GM18508 (cell line): ENCODE measurements at regions not wholly inside any gene's neighbourhood (a gene's known extent, or its start where the extent isn't known, plus 50 kb on each side); places are given as distances from the start of the nearest gene placed in this dataset.
A peak's percentile ranks its signal among the peaks of the same experiment; 100 is the strongest.

Experiments
- ATAC-seq: cut with Tn5 transposase; IDR thresholded peaks from one replicate; pipeline ENCODE4 v1.9.1; 2021; ENCODE audit warnings: moderate number of reproducible peaks; ENCODE audit not compliant: insufficient read depth, unreplicated experiment

DNA sequence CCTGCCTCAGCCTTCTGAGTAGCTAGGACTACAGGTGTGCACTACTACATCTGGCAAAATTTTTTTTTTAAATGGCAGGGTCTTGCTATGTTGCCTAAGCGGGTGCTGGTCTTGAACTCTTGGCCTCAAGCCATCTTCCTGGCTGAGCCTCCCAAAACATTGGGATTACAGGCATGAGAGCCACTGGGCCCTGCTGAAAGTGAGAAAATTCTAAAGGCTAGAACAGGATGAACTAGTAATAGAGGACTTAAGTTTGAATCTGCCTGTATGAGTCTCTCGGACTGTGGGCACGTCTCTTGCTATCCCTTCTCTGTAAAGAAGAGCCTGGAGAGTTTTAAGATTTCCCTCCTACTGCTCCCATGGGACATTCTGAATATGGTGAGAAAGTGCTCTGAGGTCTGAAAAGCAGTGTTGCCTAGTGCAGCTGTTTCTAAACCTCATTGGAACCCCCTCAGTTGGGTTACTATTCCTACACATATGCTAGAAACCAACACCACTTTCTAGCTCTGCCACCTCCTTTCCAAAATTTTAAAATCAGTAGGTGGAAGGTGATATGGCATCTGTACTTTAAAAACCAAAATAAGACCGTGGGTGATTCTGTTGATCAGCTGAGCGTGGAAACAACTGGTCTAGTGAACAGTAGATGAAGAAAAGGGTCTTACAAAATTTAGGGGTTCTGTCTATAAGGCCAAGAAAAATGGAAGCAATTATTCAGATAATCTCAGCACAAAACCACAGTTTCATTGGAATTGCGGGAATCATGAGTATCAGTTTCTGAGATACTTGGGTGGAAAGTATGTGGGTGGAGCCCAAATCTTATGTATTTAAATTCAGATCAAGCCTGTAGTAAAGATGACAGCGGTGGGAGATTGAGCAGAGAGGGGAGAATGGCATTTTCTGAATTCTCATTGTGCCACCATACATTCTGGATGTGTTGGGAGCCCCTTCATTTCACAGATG, 259.8 kb upstream of the CXCR4 start:
- no peak for ATAC-seq

DNA sequence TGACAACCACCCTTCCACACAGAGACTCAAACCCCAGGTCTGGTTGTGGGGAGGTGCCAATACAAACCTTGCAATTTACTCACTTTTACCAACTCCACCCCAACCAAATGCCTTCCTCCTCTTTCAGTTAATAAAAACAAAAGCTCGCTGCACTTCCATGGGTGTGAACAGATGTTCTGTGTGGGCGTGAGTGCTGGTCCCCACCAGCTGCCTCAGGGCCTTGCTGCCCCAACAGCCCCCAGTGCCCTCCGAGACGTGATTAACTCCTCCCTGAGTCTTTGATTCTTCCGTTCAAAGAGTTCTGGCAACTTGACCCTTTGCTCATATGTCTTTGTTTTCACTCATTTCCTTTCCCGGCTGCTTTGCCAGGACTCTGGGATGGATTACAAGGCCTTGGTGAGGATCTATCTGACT, 258.9 kb upstream of the CXCR4 start:
- ATAC-seq: no peak

DNA sequence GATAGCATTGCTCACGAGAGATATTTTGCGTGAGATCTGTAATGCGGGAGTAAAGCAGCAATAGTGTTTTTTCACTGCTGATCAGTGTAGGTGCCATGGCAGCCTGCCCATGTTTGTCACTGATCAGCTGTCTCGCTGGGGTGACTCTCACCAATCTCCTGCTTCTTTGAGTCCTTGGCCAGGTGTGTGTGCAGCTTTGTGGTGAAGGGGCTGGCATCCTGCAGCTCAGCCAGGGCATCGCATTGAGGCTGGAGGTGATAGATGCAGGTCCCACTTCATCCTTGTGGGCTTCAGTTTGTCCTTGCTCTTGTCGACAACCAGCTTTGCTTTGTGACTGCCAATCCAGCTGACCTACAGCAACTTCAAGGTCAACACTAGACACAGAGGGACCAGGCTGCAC, 258.3 kb upstream of the CXCR4 start:
- ATAC-seq: no peak

DNA sequence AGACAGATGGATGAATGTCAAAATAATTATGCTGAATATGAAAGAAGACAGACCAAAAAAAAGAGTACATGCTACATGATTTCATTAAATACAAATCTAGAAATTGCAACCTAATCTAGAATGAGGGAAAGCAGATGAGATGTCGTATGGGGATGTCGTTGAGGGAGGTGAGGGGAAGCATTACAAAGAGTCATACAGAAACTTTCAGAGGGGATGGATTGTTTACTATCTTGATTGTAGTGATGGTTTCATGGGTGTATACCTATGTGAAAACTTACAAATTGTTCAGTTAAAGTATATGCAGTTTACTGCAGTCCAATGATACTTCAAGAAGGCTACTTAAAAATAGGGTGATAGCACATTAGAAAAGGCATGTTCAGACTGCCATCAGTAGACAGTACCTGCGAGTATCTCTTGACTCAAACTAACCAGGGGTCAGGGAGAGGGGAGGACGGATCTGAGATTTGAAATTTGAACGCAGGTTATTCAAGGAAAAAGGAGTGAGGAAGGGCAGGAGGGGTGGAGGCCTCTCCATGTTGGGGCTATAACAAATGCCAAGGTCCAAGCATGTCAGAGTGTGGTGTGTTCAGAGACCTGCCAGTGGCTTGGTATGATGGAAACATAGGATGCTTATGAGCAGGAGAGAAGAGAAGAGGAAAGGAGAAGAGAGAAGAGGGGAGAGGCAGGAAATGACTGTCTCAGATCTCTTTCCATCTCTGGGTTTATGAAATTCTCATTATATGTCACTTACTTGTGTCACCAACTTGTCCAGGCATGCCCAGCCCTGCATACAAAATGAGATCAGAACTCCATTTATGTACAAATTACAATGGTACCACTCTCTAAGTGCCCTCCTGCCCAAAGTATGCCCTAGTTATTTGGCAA, 257.3 kb upstream of the CXCR4 start:
- ATAC-seq: no peak

DNA sequence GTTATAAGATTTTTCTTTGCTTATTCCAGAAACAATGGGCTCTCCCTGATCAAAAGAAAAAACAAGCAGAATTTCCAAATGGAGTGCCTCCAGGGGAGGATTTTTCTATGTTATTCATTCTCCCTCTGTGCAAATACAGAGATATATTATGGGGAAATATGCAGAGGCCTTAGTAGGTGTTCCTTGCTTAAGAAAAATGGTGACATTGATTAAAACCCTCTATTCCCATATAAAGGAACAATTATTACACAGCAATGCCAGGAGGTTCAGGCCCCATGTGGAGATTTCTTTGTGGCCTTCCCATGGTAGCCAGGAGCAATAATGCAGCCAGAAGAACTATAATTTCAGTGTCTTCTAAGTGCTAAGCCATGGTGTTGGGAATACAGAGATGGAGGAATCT, 255.9 kb upstream of the CXCR4 start:
- ATAC-seq: no peak

DNA sequence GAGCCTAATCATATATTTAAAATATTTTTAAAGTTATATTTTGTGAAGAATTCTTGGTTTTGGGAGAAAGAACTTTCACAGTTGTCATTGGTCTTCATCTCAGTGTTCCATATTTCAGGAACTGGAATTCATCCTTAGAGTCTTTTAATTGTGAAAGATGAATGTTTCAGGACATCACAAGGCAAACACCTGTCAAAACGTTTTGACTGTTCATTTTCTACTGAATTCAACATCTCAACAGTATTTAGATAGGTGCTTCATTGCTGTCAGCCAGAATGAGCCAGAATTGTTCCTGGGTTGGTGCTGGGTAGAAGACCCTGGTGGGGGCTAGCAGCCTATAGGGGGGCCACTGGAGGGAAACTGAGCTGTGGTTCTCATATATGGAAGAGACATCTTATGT, 255.1 kb upstream of the CXCR4 start:
- no peak for ATAC-seq

DNA sequence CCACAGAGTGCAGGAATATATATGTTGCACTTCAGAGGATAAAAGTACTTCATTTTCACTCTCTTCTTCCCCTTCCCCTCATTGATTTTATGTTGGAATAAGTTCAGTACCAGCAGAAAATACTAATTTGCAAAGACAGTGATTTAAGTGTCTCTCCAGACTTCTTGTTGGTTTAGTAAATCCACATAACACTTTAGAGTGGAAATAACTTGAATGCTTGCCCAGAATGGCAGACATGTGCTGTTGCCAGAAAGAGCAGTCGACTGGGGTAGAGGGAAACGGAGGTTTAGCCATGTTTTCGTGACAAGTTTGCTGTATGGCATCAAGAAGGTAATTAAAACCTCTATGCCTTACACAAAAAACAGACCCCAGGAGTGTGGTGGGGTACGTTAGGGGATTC, 246.0 kb upstream of the CXCR4 start:
- ATAC-seq: no peak

DNA sequence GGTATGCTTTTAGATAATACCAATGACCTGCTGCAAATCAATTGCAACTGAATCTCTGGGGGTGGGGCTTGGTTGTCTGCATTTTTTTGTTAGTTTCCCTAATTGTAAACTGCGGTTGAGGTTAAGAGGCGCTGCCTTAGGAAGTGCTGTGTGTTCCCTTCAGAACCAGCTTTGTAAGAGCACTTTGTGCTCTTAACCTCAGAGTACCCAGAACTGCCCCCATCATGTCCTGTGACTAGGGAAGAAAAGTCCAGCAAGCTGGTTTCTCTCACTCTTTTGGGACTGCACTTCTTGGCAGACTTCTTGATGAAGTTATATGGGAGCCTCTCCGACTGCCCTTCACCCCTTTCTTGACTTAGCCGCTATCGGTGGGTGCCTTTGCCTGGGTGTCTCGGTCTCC, 245.5 kb upstream of the CXCR4 start:
- no peak for ATAC-seq

DNA sequence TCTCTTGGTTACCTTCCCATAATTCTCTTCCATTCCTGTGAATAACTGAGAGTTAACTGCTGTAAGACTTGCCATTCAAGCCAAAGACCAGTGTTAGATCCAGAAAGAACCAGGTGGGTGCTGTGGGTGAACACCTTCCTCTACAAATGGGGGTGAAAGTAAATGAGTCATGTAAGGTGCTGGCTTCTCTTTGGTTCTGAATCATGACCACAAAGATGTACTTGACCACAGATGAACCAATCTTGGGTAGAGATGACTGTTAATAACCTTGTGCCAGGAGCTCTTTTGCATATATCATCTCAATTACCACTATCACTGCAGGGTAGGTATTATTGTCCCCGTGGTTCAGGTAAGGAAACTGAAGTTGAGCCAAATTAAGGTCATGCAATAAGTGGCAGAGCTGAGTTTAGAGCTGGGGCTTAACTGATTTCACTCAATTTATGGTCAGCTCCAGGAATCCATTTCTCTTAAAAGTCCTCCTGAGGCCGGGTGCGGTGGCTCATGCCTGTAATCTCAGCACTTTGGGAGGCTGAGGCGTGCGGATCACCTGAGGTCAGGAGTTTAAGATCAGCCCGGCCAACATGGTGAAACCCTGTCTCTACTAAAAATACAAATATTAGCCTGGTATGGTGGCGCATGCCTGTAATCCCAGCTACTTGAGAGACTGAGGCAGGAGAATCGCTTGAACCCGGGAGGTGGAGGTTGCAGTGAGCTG, 244.9 kb upstream of the CXCR4 start:
- peak; percentile 97 for ATAC-seq

DNA sequence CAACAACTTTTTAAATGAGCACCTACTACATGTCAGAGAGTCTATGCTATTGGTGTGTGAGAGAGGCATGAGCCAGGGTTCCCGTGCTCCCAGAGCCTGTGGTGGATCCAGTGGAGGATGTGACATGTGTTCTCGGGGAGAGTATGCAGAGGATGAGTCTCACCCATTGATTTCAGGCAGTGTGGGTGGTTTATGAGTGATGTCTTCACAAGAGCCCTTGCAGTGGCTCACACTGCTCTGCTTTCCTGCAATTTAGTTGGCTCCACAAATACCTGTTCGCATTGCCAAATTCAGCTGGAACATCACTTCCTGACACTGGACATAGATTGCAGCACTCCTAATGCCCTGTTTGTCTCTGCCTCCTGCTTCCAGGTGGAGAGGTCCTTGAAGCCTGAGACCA, 243.6 kb upstream of the CXCR4 start:
- ATAC-seq: no peak

DNA sequence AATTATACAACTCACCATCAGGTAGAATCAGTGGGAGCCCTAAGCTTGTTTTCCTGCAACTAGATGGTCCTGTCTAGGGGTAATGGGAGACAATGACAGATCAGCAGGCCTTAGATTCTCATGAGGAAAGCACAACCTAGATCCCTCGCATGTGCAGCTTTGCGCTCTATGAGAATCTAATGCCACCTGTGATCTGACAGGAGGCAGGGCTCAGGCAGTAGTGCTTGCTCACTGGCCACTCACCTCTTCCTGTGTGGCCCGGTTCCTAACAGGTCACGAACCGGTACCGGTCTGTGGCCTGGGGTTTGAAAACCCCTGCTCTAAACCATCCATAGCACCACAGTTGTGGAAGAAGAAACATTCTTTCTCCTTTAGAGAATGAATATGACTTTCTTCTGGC, 242.8 kb upstream of the CXCR4 start:
- no peak for ATAC-seq

DNA sequence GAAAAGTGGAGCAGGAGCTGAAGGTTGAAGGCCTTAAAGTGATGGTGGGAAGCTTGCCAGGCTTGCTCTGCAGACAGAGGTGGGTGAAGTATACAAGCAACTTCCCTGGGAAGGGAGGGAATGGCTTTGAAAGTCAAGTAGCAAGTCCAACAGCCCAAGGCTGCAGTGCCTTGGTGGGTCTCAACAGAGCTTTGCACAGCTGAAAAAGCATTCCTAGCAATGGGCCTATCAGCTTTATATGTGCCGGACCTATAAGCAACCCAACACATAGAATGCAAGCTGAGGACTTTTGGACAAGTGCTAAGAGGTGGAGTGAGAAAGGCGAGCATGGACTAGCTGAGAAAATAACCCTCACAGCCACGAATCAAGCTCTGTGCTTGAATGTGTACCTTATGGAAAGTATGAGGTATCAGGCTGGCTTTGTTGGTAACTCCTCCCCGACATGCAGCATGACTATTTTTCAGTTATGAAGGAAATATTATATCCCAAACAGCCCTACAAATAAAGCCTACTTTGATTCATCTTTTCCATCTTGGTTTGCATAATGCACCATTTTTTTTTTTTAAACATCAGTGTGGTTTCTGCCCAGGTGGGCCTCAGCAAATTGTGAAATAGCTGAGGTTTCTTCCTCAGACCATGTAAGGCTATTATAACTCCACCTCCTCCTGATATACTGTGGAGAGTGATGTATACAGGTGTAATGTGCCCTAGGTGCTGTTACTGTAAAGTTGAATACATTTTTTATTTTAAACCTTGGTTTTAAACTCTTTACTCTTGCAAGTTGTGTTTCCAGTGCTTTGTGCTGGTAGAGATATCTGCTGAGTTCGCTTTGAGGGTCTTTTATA, 241.4 kb upstream of the CXCR4 start:
- ATAC-seq: no peak

DNA sequence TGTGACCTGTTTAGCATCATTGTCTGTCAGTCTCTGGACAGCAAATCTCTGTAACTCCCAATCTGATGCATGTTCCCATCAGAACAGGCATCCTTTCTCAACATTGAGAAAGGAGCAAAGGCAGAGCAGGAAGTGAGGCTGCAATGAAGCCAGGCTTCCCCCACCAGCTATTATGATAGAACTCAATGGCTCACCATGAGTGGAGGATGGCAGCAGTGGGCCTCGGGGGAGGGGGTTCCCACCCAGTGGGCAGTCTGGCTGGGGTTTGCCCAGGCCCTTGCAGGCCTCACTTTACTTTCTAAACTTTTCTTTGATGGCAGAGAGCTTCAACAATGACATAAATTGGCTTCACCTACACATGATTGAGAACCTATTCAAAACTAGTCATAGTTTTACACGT, 240.6 kb upstream of the CXCR4 start:
- no peak for ATAC-seq

DNA sequence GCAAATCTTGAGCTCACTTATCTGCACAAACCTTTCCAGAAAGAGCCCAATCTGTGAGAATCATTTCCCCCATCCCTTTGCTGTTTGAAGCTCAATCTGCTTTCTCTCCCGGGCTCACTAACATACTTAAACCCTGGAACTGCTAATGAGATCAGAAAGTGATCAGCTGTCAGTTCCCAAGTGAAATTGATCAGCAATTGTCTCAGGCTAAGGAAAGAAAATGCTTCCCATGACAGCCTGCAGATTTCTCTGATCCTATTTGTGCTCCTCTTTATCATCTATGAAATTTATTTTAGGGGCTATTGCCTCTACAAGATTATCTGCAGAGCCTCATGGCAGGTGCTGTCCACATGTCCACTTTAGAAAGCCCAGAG, 239.0 kb upstream of the CXCR4 start:
- ATAC-seq: no peak

DNA sequence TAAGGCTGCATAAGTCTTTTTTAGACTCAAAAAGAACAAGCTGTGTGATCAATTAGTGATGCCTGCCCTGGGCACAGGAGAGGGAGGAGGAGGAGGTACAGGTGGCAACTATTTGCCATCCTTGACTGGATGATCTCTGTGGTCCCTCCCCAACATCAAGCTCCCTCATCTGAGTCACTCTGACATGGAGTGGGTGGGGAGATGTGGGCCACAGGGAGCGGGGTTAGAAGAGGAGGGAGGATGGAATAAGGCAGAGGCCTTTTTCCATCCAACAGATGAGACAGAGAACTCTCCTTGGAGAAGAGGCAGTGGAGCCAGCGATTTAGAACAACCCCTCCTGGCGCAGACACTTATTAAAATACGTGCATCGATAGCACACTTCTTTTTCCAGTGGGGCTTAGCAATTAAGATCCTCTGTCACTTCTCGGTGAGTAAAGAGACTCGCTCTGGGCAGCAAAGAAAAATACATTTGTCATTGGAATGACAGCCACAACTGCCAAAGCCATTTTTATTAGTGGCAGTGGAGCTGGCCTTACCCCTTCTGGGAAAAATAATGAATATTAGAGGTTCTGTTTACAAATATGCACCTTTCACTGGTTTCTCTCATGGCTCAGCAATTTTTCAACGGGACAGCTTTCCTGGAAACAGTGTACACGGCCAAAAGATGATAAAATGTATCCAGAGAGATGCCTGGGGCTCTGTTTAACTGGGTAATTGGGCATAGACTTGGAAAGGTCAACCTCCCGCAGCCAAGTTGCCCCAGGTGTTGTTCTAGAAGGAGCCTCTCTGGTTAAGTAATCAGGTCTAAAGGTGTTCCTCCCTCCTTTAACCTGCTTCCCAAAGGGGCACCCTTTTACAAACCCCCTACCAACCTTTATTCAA, 238.4 kb upstream of the CXCR4 start:
- no peak for ATAC-seq

DNA sequence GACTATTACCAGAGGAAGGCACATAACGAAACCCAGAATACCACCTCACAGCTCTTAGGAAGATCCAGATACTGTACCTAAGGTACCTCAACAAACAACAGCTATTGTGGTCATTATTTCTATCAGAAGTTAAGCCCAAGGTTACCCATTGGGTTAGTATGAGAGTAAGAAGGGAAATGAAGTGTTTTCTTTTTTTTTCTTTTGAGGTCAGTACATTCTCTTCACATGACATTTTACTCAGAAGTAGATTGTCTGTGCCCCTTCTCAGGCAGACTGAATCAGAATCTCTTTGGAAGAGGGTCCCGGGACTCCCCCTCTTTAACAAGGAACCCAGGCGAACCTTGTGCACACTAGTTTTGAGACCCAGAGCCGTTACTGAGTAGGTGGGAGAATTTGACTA, 233.7 kb upstream of the CXCR4 start:
- ATAC-seq: no peak

DNA sequence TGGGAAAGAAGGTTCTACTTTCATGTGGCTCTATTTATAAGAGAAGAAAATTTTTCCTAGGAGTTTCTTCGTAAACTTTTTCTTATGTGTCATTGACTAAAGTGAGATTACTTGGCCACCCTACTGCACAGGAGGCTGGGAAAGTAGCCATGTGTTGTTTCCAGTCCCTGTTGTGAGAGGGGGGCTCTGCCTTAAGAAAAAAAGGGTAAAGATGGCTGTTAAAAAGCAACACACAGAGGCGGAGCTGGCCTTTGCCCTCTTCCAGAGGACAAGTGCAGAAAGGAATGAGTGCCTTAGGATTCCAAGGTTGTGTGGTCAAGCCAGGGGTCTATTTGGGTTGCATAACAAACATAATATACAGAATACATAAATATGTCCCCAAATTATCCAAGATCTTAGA, 230.0 kb upstream of the CXCR4 start:
- ATAC-seq: no peak

DNA sequence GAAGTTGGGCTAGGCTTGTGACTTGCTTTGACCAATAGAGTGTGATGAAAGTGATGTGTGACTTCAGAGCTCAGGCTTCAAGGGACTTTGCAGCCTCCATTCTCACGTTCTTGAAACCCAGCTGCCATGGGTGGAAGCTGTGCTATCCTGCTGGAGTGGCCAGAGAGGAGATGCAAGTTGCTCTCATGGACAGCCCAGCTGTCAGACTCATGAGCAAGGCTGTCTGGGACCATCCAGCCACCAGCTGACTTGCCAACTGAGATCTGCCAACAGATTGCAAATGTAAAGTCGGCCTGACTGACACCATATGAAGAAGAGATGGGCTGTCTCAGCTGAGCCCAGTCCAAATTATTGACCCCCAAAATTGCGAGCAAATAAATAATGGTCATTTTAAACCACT, 226.4 kb upstream of the CXCR4 start:
- no peak for ATAC-seq

DNA sequence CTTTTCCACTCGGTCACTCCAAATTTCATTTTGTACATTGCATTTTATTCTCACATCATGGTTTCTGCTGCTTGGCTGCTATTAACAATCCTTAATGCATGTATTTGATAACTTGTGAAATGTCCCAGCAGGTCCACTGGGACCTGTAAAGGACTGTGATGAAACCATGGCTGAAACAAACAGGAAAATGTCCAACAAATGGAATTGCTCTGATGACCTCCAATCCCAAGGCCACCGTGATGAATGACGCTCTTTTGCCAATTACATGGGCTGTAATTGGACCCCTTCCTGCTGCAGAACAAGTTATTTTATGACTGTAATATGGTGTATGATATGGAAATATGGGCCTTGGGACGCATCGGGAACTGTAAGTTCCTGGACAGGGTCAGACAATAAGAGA, 224.2 kb upstream of the CXCR4 start:
- no peak for ATAC-seq
